ENCODE measurements at regions not wholly inside any gene's neighbourhood (a gene's known extent, or its start where the extent isn't known, plus 50 kb on each side); places are given as distances from the start of the nearest gene placed in this dataset.

- TF ChIP-seq REST (IDR thresholded peaks at IDR 0.05; ENCODE audit: insufficient read depth in 1 of 2, low read depth in 2 of 2, low read length in 2 of 2) (no peak), FOXP2 (optimal IDR thresholded peaks at IDR 0.05; ENCODE audit: borderline replicate concordance, extremely low read depth, extremely low read length, insufficient read depth) (no peak), TAF1 (IDR thresholded peaks at IDR 0.05; ENCODE audit: borderline replicate concordance, insufficient read depth, low read length) (no peak), SIN3A (IDR thresholded peaks at IDR 0.05; ENCODE audit: borderline replicate concordance, insufficient read depth, low read length) (no peak), POLR2AphosphoS5 (IDR thresholded peaks at IDR 0.05; ENCODE audit: low read depth, low read length) (no peak)
These were observed 233.9 kb downstream of the PTPRU start for GRCh38 chr1:29470087-29470787.

GRCh38 chr1:29469457-29469856, 233.1 kb downstream of the PTPRU start:
- TF ChIP-seq SIN3A (IDR thresholded peaks at IDR 0.05; ENCODE audit: borderline replicate concordance, insufficient read depth, low read length) (no peak), POLR2AphosphoS5 (IDR thresholded peaks at IDR 0.05; ENCODE audit: low read depth, low read length) (no peak), TAF1 (IDR thresholded peaks at IDR 0.05; ENCODE audit: borderline replicate concordance, insufficient read depth, low read length) (no peak), FOXP2 (optimal IDR thresholded peaks at IDR 0.05; ENCODE audit: borderline replicate concordance, extremely low read depth, extremely low read length, insufficient read depth) (no peak), REST (IDR thresholded peaks at IDR 0.05; ENCODE audit: insufficient read depth in 1 of 2, low read depth in 2 of 2, low read length in 2 of 2) (no peak)

- TF ChIP-seq FOXP2 (optimal IDR thresholded peaks at IDR 0.05; ENCODE audit: borderline replicate concordance, extremely low read depth, extremely low read length, insufficient read depth) (no peak), REST (IDR thresholded peaks at IDR 0.05; ENCODE audit: insufficient read depth in 1 of 2, low read depth in 2 of 2, low read length in 2 of 2) (no peak), SIN3A (IDR thresholded peaks at IDR 0.05; ENCODE audit: borderline replicate concordance, insufficient read depth, low read length) (no peak), POLR2AphosphoS5 (IDR thresholded peaks at IDR 0.05; ENCODE audit: low read depth, low read length) (no peak), TAF1 (IDR thresholded peaks at IDR 0.05; ENCODE audit: borderline replicate concordance, insufficient read depth, low read length) (no peak)
These were observed 231.9 kb downstream of the PTPRU start for GRCh38 chr1:29467989-29468900.

GRCh38 chr1:29466258-29466657, 229.9 kb downstream of the PTPRU start:
- TF ChIP-seq SIN3A (IDR thresholded peaks at IDR 0.05; ENCODE audit: borderline replicate concordance, insufficient read depth, low read length) (no peak), POLR2AphosphoS5 (IDR thresholded peaks at IDR 0.05; ENCODE audit: low read depth, low read length) (no peak), REST (IDR thresholded peaks at IDR 0.05; ENCODE audit: insufficient read depth in 1 of 2, low read depth in 2 of 2, low read length in 2 of 2) (no peak), FOXP2 (optimal IDR thresholded peaks at IDR 0.05; ENCODE audit: borderline replicate concordance, extremely low read depth, extremely low read length, insufficient read depth) (no peak), TAF1 (IDR thresholded peaks at IDR 0.05; ENCODE audit: borderline replicate concordance, insufficient read depth, low read length) (no peak)

All from PFSK-1 (cell line).